Mammary epithelial cell (primary cell): ENCODE measurements at regions not wholly inside any gene's neighbourhood (a gene's known extent, or its start where the extent isn't known, plus 50 kb on each side); places are given as distances from the start of the nearest gene placed in this dataset.

ENCODE experiments used
- EZH2 ChIP-seq: IDR thresholded peaks from 2 replicates; pipeline ENCODE4 v1.6.1; 2012; ENCODE audit warnings: low read length, inconsistent platforms, borderline replicate concordance
- TF ChIP-seq, protein P1 (sequence below), 2 donors: IDR thresholded peaks in 1 of 2; conservative IDR thresholded peaks in 1 of 2; 2 replicates each; pipeline ENCODE4 v1.5.1; 2011 to 2012; ENCODE audit warnings: inconsistent platforms in 2 of 2, low read length in 2 of 2, mild to moderate bottlenecking in 2 of 2, control low read depth in 1 of 2, low read depth in 1 of 2; ENCODE audit not compliant: insufficient read depth in 1 of 2; ENCODE audit errors: extremely low read depth in 1 of 2

DNA sequence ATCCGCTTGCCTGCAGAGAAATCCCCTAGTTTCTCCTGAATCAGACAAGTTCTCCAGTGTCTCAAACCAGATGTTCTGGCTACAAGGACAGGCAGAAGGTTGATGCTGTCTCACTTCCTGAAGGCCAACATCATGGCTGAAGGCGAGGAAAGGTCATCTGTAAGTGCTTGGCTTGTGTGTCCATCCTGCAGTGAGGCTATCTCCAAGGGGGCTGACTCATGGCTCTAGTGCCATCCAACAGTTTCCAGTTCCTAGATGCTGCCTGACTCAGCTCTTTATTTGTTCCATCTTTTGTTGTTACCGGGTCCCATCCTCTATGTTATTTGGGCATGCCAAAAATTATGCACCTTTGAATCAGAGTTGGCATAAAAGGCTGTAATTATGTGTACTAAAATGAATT is 232.1 kb upstream of the TBX3 start:
- TF ChIP-seq, protein P1, sequence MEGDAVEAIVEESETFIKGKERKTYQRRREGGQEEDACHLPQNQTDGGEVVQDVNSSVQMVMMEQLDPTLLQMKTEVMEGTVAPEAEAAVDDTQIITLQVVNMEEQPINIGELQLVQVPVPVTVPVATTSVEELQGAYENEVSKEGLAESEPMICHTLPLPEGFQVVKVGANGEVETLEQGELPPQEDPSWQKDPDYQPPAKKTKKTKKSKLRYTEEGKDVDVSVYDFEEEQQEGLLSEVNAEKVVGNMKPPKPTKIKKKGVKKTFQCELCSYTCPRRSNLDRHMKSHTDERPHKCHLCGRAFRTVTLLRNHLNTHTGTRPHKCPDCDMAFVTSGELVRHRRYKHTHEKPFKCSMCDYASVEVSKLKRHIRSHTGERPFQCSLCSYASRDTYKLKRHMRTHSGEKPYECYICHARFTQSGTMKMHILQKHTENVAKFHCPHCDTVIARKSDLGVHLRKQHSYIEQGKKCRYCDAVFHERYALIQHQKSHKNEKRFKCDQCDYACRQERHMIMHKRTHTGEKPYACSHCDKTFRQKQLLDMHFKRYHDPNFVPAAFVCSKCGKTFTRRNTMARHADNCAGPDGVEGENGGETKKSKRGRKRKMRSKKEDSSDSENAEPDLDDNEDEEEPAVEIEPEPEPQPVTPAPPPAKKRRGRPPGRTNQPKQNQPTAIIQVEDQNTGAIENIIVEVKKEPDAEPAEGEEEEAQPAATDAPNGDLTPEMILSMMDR (conservative IDR thresholded peaks at IDR 0.05 in 1 of 2, IDR thresholded peaks at IDR 0.05 in 1 of 2; ENCODE audit: extremely low read depth in 1 of 2, insufficient read depth in 1 of 2, low read depth in 1 of 2, low read length in 2 of 2): no peak
- no peak for TF ChIP-seq EZH2
